LNCaP clone FGC (cell line): ENCODE measurements at regions not wholly inside any gene's neighbourhood (a gene's known extent, or its start where the extent isn't known, plus 50 kb on each side); places are given as distances from the start of the nearest gene placed in this dataset.

Experiments
- DNase-seq: peaks from one replicate; pipeline ENCODE4 v3.0.0-alpha.2; 2011; ENCODE audit warnings: low read depth
- H3K4me3 ChIP-seq: 2 replicates; pipeline ENCODE4 v1.5.1; 2011; ENCODE audit warnings: mild to moderate bottlenecking, low read depth, low read length, control low read depth
- CTCF ChIP-seq: IDR thresholded peaks from 2 replicates; pipeline ENCODE4 v1.5.1; 2012; ENCODE audit warnings: mild to moderate bottlenecking; ENCODE audit not compliant: control insufficient read depth, insufficient read depth; ENCODE audit errors: extremely low read depth

DNA sequence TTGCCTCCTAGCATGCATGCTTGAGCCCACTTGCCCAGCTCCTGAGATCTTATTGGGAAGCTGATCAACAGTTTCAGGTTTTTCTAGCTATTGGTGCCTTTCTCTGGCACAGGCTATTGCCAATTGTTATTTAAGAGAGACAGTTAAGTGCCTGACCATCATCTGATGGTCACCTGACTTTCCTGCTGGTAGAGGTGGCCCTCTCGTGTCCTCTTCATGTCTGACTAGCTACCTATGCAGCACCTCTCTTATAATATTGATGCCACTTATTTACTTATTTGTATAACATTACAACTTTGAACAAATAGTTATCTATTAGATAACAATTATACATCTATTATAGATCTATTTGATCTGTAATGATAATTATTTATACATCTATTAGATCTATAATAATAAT, 205.9 kb upstream of the SEMA3D start:
- TF ChIP-seq CTCF = peak; percentile 70
- peak; percentile 42 for DNase-seq
- H3K4me3 ChIP-seq = no peak overlapping the region

DNA sequence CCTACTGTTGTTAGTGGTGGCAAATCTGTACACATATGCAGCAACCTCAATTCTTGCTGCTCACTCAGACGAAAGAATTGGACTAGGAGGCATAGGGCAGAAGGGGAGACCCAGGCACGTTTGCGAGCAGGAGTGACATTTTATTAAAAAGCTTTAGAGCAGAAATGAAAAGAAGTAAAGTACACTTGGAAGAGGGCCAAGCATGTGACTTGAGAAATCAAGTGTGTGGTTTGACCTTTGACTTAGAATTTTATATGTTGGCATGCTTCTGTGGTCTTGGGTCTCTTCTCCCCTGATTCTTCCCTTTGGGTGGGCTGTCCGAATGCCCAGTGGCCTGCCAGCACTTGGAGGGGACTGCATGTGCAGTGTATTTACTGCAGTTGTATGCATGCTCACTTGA, 205.5 kb upstream of the SEMA3D start:
- no peak for TF ChIP-seq CTCF
- no peak for DNase-seq
- H3K4me3 ChIP-seq = no peak overlapping the region

GRCh38 chr7:85386460-85386859, 199.6 kb upstream of the SEMA3D start:
- TF ChIP-seq CTCF = no peak
- DNase-seq = no peak
- H3K4me3 ChIP-seq = no peak overlapping the region

- H3K4me3 ChIP-seq = no peak overlapping the region
- no peak for DNase-seq
- TF ChIP-seq CTCF = no peak
Measured at GRCh38 chr7:85384392-85384791, 197.5 kb upstream of the SEMA3D start.

DNA sequence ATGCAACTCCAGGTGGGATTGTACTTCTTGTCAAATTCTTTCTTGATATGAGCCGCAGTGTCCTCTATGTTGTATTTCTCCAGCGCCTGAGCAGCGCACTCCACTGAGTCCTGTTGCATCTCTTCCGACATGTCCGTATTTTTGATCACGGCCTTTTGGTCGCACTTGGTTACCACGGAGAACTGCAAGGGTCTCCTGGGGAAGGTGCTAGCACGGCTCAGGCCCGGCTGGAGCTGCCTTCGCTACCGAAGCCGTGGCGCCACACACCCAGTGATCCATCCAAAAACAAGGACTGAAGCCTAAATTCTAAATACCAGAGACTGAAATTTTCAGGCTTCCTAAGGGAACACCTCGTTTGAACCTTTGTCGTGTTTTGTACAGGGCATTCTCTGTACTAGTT, 194.4 kb upstream of the SEMA3D start:
- no peak overlapping the region for H3K4me3 ChIP-seq
- DNase-seq = no peak
- TF ChIP-seq CTCF = no peak

GRCh38 chr7:85376589-85376988, 189.7 kb upstream of the SEMA3D start:
- H3K4me3 ChIP-seq = no peak overlapping the region
- TF ChIP-seq CTCF = no peak
- no peak for DNase-seq

DNA sequence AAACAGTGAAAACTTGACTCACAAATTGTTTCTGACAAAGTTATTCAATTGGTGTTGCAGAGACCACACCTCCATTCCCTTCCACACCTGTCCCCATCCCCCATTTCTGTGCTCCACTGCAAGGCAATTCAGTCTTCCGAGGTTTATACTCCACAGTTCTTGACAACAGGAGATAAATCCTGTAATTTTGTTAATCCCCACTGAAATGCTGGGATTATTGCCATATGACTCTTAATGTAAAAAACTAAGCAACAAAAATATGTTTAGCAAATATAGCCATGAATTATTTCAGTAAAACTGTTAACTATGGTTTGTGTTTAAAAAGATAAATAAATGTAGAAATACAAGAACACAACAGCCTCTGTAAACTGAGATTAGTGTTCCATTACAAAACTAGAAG, 170.1 kb upstream of the SEMA3D start:
- no peak for DNase-seq
- no peak overlapping the region for H3K4me3 ChIP-seq
- TF ChIP-seq CTCF = no peak
